Pancreas (tissue), 10 donors: ENCODE measurements at regions not wholly inside any gene's neighbourhood (a gene's known extent, or its start where the extent isn't known, plus 50 kb on each side); places are given as distances from the start of the nearest gene placed in this dataset.

Experiments
- ATAC-seq, 4 donors: fragments of 200-7000 bp; cut with Tn5 transposase; one replicate each; pipeline versions ENCODE4 v1.8.0 to v1.9.1; 2020; ENCODE audit warnings: mild to moderate bottlenecking in 4 of 4, moderate library complexity in 4 of 4
- DNase-seq, 6 donors: peaks; one replicate each; pipeline ENCODE4 v3.0.0-alpha.2; 2020
- FAIRE-seq: peaks from 2 replicates; lab custom pipeline; 2012; peaks lifted over from hg19 to GRCh38; lab: Jason Lieb, UNC
- H3K27ac ChIP-seq, 4 donors: fragments of 200-600 bp; sonication (generic); 1 replicate in 3 of 4; 2 replicates in 1 of 4; pipeline versions ENCODE4 v1.5.0 to v1.8.0; 2020
- H3K27me3 ChIP-seq, 4 donors: fragments of 200-600 bp; one replicate each; pipeline ENCODE4 v1.8.0; 2021
- H3K36me3 ChIP-seq, 3 donors: fragments of 200-600 bp; sonication (generic) in 1 of 3; one replicate each; pipeline versions ENCODE4 v1.5.0 to v1.8.0; 2020 to 2021
- H3K4me1 ChIP-seq, 3 donors: fragments of 200-600 bp; one replicate each; pipeline ENCODE4 v1.8.0; 2021
- H3K4me3 ChIP-seq, 4 donors: fragments of 200-600 bp; sonication (generic) in 2 of 4; one replicate each; pipeline versions ENCODE4 v1.5.0 to v1.8.0; 2020 to 2021
- H3K9me3 ChIP-seq, 4 donors: fragments of 200-600 bp; one replicate each; pipeline ENCODE4 v1.8.0; 2021
- WGBS, 2 donors: extraction: QIAGEN DNeasy Blood & Tissue Kit; methylation state at CpG; one replicate each; pipeline ENCODE4 v1.1.7; 2013; 5-methylcytosine and 5-hydroxymethylcytosine counted together
- intact Hi-C, 3 donors: fragments of 100-400 bp; cut with DNase I; formaldehyde crosslinking; loops; one replicate each; pipeline versions ENCODE4 v1.11.1 to v1.14.2; 2022
- TF ChIP-seq, protein P1 (sequence below), 4 donors: fragments of 200-600 bp; sonication (generic) in 3 of 4; IDR thresholded peaks; one replicate each; pipeline versions ENCODE4 v1.5.0 to v1.8.0; 2021; ENCODE audit warnings: antibody characterized with exemption in 4 of 4
- donor health status: healthy with polysubstance abuse.
- donor health status: DM: no; HTN: no; CAD: no; lungs with moderate emphysema.
- donor health status: DM: no; HTN: no; CAD: no.
- donor health status: control.
- donor health status: control.
- donor health status: Bipolar disorder and iron deficiency.
- donor health status: DM: yes; HTN: yes; CAD: no.
- donor health status: DM: no; HTN: no; CAD: no.
- donor health status: DM: no; HTN: no; CAD: no.
- donor health status: DM: yes; HTN: yes; CAD: no.

DNA sequence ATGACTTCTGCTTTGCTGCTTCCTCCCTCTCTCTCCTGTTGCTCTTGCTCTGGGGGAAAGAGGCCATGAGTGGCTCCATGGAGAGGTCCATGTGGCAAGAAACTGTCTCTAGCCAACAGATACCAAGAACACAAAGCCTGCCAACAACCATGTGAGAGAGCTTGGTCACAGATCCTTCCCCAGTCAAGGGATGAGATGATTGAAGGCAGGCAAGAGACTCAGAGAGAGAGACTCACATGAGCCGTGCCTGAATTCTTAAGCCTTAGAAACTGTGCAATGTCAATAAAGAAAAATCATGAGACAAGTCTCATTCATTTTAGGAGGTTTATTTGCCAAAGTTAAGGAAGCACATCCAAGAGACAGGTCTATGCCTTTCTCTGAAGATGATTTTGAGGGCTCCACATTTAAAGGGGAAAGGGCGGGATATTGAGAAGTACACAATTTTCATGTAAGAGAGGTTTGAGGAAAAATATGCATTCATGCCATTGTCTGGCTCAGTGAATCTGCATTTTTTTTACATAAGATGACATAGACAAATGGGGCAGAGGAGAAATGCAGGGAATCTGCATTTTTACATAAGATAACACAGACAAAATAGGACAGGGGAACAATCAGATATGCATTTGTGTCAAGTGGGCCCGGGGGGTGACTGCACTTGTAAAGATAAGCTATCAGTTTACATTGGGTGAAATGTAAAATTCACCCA is 59.5 kb upstream of the SUCLG2 start:
- intact Hi-C loops, result no loop called here
- Histone ChIP-seq H3K4me1 (no peaks in the 10 kb centered on the region), H3K27me3 (no peaks in the 10 kb centered on the region), H3K36me3 (no peaks in the 10 kb centered on the region), H3K4me3 (no peak overlapping the region), H3K9me3 (no peaks in the 10 kb centered on the region), H3K27ac (no peak overlapping the region)
- 66 to 68% methylated on average over 3 of the region's 3 CpGs for WGBS, 2 donors
- TF ChIP-seq, protein P1, sequence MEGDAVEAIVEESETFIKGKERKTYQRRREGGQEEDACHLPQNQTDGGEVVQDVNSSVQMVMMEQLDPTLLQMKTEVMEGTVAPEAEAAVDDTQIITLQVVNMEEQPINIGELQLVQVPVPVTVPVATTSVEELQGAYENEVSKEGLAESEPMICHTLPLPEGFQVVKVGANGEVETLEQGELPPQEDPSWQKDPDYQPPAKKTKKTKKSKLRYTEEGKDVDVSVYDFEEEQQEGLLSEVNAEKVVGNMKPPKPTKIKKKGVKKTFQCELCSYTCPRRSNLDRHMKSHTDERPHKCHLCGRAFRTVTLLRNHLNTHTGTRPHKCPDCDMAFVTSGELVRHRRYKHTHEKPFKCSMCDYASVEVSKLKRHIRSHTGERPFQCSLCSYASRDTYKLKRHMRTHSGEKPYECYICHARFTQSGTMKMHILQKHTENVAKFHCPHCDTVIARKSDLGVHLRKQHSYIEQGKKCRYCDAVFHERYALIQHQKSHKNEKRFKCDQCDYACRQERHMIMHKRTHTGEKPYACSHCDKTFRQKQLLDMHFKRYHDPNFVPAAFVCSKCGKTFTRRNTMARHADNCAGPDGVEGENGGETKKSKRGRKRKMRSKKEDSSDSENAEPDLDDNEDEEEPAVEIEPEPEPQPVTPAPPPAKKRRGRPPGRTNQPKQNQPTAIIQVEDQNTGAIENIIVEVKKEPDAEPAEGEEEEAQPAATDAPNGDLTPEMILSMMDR (IDR thresholded peaks at IDR 0.05), result no peak
- DNase-seq, result no peak
- FAIRE-seq, result no peak
- ATAC-seq, result no peak

DNA sequence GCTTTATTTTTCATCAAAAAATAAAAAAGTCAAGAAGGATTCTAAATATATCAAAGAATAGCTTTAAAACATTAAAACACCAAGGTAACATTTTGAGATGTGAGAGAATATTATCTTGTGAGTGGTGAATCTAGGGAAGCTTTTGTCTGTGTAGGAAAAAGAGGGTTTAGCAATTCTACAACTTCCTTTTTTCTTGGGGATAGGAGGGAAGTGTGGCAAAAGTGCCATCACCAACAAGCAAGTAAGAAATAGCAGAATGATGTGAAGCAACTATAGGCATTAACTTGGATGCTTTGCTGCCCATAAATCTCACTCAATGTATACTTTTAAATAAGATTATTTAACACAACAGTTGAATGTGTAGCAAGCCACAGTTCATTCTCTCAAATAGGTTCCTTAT is 57.8 kb upstream of the SUCLG2 start:
- no peaks in the 10 kb centered on the region for H3K36me3 ChIP-seq
- no peak for ATAC-seq
- DNase-seq, result no peak
- no peaks in the 10 kb centered on the region for H3K4me1 ChIP-seq
- FAIRE-seq, result no peak
- H3K27me3 ChIP-seq, result no peaks in the 10 kb centered on the region
- H3K27ac ChIP-seq, result no peak overlapping the region
- no peaks in the 10 kb centered on the region for H3K9me3 ChIP-seq
- intact Hi-C loops, result no loop called here
- TF ChIP-seq, protein P1 (IDR thresholded peaks at IDR 0.05), result no peak
- no peak overlapping the region for H3K4me3 ChIP-seq

DNA sequence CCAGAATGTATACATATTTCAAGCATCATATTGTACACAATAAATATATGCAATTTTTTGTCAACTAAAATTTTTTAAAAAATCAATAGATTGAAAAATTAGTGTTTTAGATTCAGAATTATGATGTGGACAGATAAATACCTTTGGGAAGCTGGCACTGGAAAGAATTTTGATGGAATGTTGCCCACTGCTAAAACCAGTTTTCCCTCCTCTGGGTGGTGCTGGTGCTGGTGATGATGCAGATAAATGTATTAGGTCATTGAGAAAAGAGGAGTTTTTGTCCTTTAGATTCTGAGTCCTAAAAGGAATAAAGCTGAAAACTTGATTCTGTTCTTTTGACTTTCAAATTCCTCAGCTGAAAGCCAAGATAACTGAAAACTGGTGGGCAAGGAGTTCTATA is 56.0 kb upstream of the SUCLG2 start:
- no peak for DNase-seq
- intact Hi-C loops, result no loop called here
- no peak for ATAC-seq
- TF ChIP-seq, protein P1 (IDR thresholded peaks at IDR 0.05), result no peak
- H3K27me3 ChIP-seq, result no peaks in the 10 kb centered on the region
- H3K4me1 ChIP-seq, result no peaks in the 10 kb centered on the region
- no peak for FAIRE-seq
- no peaks in the 10 kb centered on the region for H3K36me3 ChIP-seq
- H3K4me3 ChIP-seq, result no peak overlapping the region
- no peak overlapping the region for H3K27ac ChIP-seq
- no peaks in the 10 kb centered on the region for H3K9me3 ChIP-seq

DNA sequence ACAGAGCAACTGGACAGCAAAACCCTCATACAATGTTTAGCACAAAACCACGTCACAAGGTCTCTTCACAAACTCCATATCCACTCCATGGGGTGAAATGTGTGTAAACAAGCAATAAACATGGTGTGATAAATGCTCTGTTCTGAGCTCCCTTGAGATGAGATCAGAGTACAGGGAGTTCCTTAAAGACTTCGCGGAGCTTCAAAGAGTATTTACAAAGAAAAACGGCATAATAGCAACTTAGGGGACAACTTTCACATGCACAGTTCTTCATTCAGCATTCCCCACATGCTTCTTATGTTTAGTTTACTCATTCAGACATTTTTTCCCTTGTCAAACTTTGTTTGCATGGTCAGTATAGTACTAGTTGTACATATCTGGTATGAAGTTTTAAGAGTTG is 52.5 kb upstream of the SUCLG2 start:
- H3K9me3 ChIP-seq, result no peaks in the 10 kb centered on the region
- intact Hi-C loops, result no loop called here
- H3K27ac ChIP-seq, result no peak overlapping the region
- H3K4me3 ChIP-seq, result no peak overlapping the region
- WGBS, 2 donors, result 55 to 67% methylated on average over 4 of the region's 4 CpGs
- no peaks in the 10 kb centered on the region for H3K36me3 ChIP-seq
- H3K27me3 ChIP-seq, result no peaks in the 10 kb centered on the region
- FAIRE-seq, result no peak
- no peak for DNase-seq
- no peak for ATAC-seq
- no peaks in the 10 kb centered on the region for H3K4me1 ChIP-seq
- TF ChIP-seq, protein P1 (IDR thresholded peaks at IDR 0.05), result no peak

DNA sequence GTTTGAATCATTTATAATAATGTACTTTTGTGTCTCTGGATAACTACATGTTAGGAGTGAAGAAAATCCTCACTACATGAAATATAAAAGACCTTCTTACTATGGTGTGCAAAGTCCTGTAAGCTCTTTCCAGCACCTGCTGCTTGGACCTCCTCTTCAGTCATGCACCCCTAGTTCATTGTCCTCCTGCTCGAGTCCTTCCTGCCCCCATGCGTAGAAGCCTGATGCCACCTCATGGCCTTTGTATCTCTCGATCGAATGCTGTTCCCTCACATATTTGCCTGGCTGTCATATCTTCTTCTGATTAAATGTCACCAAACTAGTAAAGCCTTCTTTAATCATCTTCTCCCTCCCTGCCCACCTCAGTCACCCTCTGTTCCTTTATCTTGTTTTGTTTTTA is 49.9 kb upstream of the SUCLG2 start:
- no peaks in the 10 kb centered on the region for H3K27me3 ChIP-seq
- no peak overlapping the region for H3K27ac ChIP-seq
- H3K4me1 ChIP-seq, result no peaks in the 10 kb centered on the region
- H3K9me3 ChIP-seq, result no peaks in the 10 kb centered on the region
- FAIRE-seq (no peak), DNase-seq (no peak), ATAC-seq (no peak)
- TF ChIP-seq, protein P1 (IDR thresholded peaks at IDR 0.05), result no peak
- no peak overlapping the region for H3K4me3 ChIP-seq
- intact Hi-C loops, result no loop called here
- H3K36me3 ChIP-seq, result no peaks in the 10 kb centered on the region
- WGBS, 2 donors, result 75 to 81% methylated on average over 4 of the region's 4 CpGs
